GM12878 (cell line): ENCODE measurements at regions not wholly inside any gene's neighbourhood (a gene's known extent, or its start where the extent isn't known, plus 50 kb on each side); places are given as distances from the start of the nearest gene placed in this dataset.

Experiments
- CBX5 ChIP-seq: sonication (generic); IDR thresholded peaks from 2 replicates; pipeline ENCODE4 v1.6.1; 2016; ENCODE audit warnings: low read depth, moderate library complexity, mild to moderate bottlenecking, inconsistent platforms
- CTCF ChIP-seq, 3 experiments: IDR thresholded peaks in 2 of 3; conservative IDR thresholded peaks in 1 of 3; 2 replicates each; pipeline ENCODE4 v1.5.1; 2011; ENCODE audit warnings: low read depth in 3 of 3, low read length in 3 of 3, mild to moderate bottlenecking in 3 of 3, control low read depth in 2 of 3, moderate library complexity in 2 of 3, inconsistent platforms in 1 of 3, mixed read lengths in 1 of 3; ENCODE audit not compliant: control insufficient read depth in 2 of 3, insufficient read depth in 1 of 3; ENCODE audit errors: extremely low read depth in 1 of 3
- E2F8 ChIP-seq: fragments of 450-650 bp; IDR thresholded peaks from 2 replicates; pipeline ENCODE4 v1.6.1; 2018; ENCODE audit warnings: mild to moderate bottlenecking, low read depth, moderate library complexity; ENCODE audit not compliant: partially characterized antibody
- EZH2 ChIP-seq: IDR thresholded peaks from 2 replicates; pipeline ENCODE4 v1.6.1; 2012; ENCODE audit warnings: low read depth, mild to moderate bottlenecking, control low read depth, inconsistent platforms, low read length, borderline replicate concordance; ENCODE audit not compliant: control insufficient read depth
- MTA3 ChIP-seq: IDR thresholded peaks from 2 replicates; pipeline ENCODE4 v1.6.1; 2012; ENCODE audit warnings: low read length, inconsistent platforms, borderline replicate concordance
- SIN3A ChIP-seq: IDR thresholded peaks from 2 replicates; pipeline ENCODE4 v1.6.1; 2012; ENCODE audit warnings: low read depth, low read length, improper control_type of control experiment

GRCh38 chr3:118828351-118828750 is 206.3 kb downstream of the IGSF11 start:
- TF ChIP-seq CTCF (IDR thresholded peaks at IDR 0.05 in 2 of 3, conservative IDR thresholded peaks at IDR 0.05 in 1 of 3; ENCODE audit: control insufficient read depth in 2 of 3, extremely low read depth in 1 of 3, insufficient read depth in 1 of 3, low read depth in 3 of 3, low read length in 3 of 3) (no peak), E2F8 (no peak), MTA3 (no peak), EZH2 (no peak), SIN3A (no peak), CBX5 (no peak)
